H9 (cell line): ENCODE measurements at regions not wholly inside any gene's neighbourhood (a gene's known extent, or its start where the extent isn't known, plus 50 kb on each side); places are given as distances from the start of the nearest gene placed in this dataset.

Source experiments
- DNase-seq: peaks from one replicate; pipeline ENCODE4 v3.0.0-alpha.2; 2017
- H2AFZ ChIP-seq: one replicate; pipeline ENCODE4 v1.6.1; 2013; ENCODE audit warnings: mild to moderate bottlenecking, low read length, control low read depth, moderate library complexity
- H2AK5ac ChIP-seq: 2 replicates; pipeline ENCODE4 v1.6.1; 2013; ENCODE audit warnings: low read length, control low read depth, mixed read lengths; ENCODE audit not compliant: insufficient read length
- H2BK120ac ChIP-seq: one replicate; pipeline ENCODE4 v1.6.1; 2013; ENCODE audit warnings: low read depth, mild to moderate bottlenecking, low read length, control low read depth, inconsistent platforms; ENCODE audit not compliant: poor library complexity, severe bottlenecking
- H2BK12ac ChIP-seq: 2 replicates; pipeline ENCODE4 v1.6.1; 2013; ENCODE audit warnings: low read length, control low read depth, mixed read lengths, low read depth; ENCODE audit not compliant: insufficient read length
- H2BK15ac ChIP-seq: 2 replicates; pipeline ENCODE4 v1.6.1; 2013; ENCODE audit warnings: low read depth, low read length, control low read depth
- H2BK20ac ChIP-seq: one replicate; pipeline ENCODE4 v1.6.1; 2013; ENCODE audit warnings: low read depth, mild to moderate bottlenecking, low read length, control low read depth, inconsistent platforms; ENCODE audit not compliant: poor library complexity, severe bottlenecking
- H2BK5ac ChIP-seq: 2 replicates; pipeline ENCODE4 v1.6.1; 2013; ENCODE audit warnings: low read length, control low read depth, mixed read lengths; ENCODE audit not compliant: insufficient read length
- H3K14ac ChIP-seq: 2 replicates; pipeline ENCODE4 v1.6.1; 2013; ENCODE audit warnings: low read length, control low read depth; ENCODE audit not compliant: insufficient read depth
- H3K18ac ChIP-seq: 2 replicates; pipeline ENCODE4 v1.6.1; 2013; ENCODE audit warnings: low read depth, mild to moderate bottlenecking, mixed read lengths, low read length, control low read depth; ENCODE audit not compliant: insufficient read length
- H3K23ac ChIP-seq: 2 replicates; pipeline ENCODE4 v1.6.1; 2013; ENCODE audit warnings: low read length, control low read depth, mixed read lengths, low read depth; ENCODE audit not compliant: insufficient read length
- H3K23me2 ChIP-seq: 2 replicates; pipeline ENCODE4 v1.6.1; 2013; ENCODE audit warnings: low read depth, mild to moderate bottlenecking, mixed read lengths, low read length, control low read depth; ENCODE audit not compliant: insufficient read length, poor library complexity, severe bottlenecking
- H3K27ac ChIP-seq: 2 replicates; pipeline ENCODE4 v1.5.1; 2013; ENCODE audit warnings: low read length, control low read depth, mixed read lengths, low read depth; ENCODE audit not compliant: insufficient read length
- H3K27me3 ChIP-seq: 2 replicates; pipeline ENCODE4 v1.6.1; 2013; ENCODE audit warnings: low read length, control low read depth, inconsistent platforms; ENCODE audit not compliant: insufficient read depth
- H3K4ac ChIP-seq: 2 replicates; pipeline ENCODE4 v1.6.1; 2013; ENCODE audit warnings: low read depth, mild to moderate bottlenecking, control low read depth, inconsistent platforms, low read length, moderate library complexity
- H3K4me1 ChIP-seq: 2 replicates; pipeline ENCODE4 v1.6.1; 2013; ENCODE audit warnings: low read length, control low read depth, inconsistent platforms; ENCODE audit not compliant: insufficient read depth
- H3K4me2 ChIP-seq: 2 replicates; pipeline ENCODE4 v1.6.1; 2013; ENCODE audit warnings: low read length, control low read depth, mixed read lengths; ENCODE audit not compliant: insufficient read length, insufficient read depth
- H3K56ac ChIP-seq: 2 replicates; pipeline ENCODE4 v1.6.1; 2013; ENCODE audit warnings: low read depth, mild to moderate bottlenecking, mixed read lengths, low read length, control low read depth; ENCODE audit not compliant: insufficient read length
- H3K79me1 ChIP-seq: 2 replicates; pipeline ENCODE4 v1.6.1; 2013; ENCODE audit warnings: low read depth, mild to moderate bottlenecking, moderate library complexity, low read length, control low read depth, inconsistent platforms; ENCODE audit not compliant: insufficient read depth, poor library complexity, severe bottlenecking
- H3K79me2 ChIP-seq: 2 replicates; pipeline ENCODE4 v1.6.1; 2013; ENCODE audit warnings: low read length, control low read depth, inconsistent platforms; ENCODE audit not compliant: insufficient read depth
- H3K9ac ChIP-seq: 2 replicates; pipeline ENCODE4 v1.6.1; 2013; ENCODE audit warnings: low read length, control low read depth, mixed read lengths; ENCODE audit not compliant: insufficient read length; ENCODE audit errors: extremely low read depth
- H3K9me3 ChIP-seq: one replicate; pipeline ENCODE4 v1.6.1; 2013; ENCODE audit warnings: low read depth, low read length, inconsistent platforms; ENCODE audit not compliant: control insufficient read depth
- H3T11ph ChIP-seq: one replicate; pipeline ENCODE4 v1.6.1; 2013; ENCODE audit warnings: mild to moderate bottlenecking, low read length, control low read depth, inconsistent platforms
- H4K20me1 ChIP-seq: one replicate; pipeline ENCODE4 v1.6.1; 2013; ENCODE audit not compliant: control insufficient read depth, insufficient read length, insufficient read depth
- H4K5ac ChIP-seq: 2 replicates; pipeline ENCODE4 v1.6.1; 2013; ENCODE audit warnings: low read depth, mild to moderate bottlenecking, mixed read lengths, low read length, control low read depth; ENCODE audit not compliant: insufficient read length
- H4K8ac ChIP-seq: replicated peaks from 2 replicates; pipeline ENCODE4 v1.6.1; 2013; ENCODE audit warnings: low read length, control low read depth, mixed read lengths, low read depth; ENCODE audit not compliant: insufficient read length
- H4K91ac ChIP-seq: 2 replicates; pipeline ENCODE4 v1.6.1; 2013; ENCODE audit warnings: low read depth, mild to moderate bottlenecking, moderate library complexity, mixed read lengths, low read length, control low read depth; ENCODE audit not compliant: insufficient read length
- H3K27ac Mint-ChIP-seq, 3 experiments: 2 replicates in 2 of 3; 3 replicates in 1 of 3; pipeline ENCODE4 v1.8.0; 2020 to 2021; ENCODE audit warnings: mixed read lengths in 3 of 3, mild to moderate bottlenecking in 1 of 3, moderate library complexity in 1 of 3
- H3K27me3 Mint-ChIP-seq: 2 replicates; pipeline ENCODE4 v1.8.0; 2021; ENCODE audit warnings: low read depth, mild to moderate bottlenecking, moderate library complexity, mixed read lengths
- H3K36me3 Mint-ChIP-seq, 3 experiments: 2 replicates in 2 of 3; 3 replicates in 1 of 3; pipeline ENCODE4 v1.8.0; 2020 to 2021; ENCODE audit warnings: low read depth in 3 of 3, mixed read lengths in 3 of 3; ENCODE audit not compliant: insufficient read depth in 1 of 3
- H3K4me1 Mint-ChIP-seq, 2 experiments: 2 replicates each; pipeline ENCODE4 v1.8.0; 2020; ENCODE audit warnings: mixed read lengths in 2 of 2
- H3K4me3 Mint-ChIP-seq, 2 experiments: 2 replicates in 1 of 2; 3 replicates in 1 of 2; pipeline ENCODE4 v1.8.0; 2020 to 2021; ENCODE audit warnings: mild to moderate bottlenecking in 2 of 2, mixed read lengths in 2 of 2, moderate library complexity in 1 of 2
- H3K9me3 Mint-ChIP-seq, 2 experiments: 2 replicates in 1 of 2; 3 replicates in 1 of 2; pipeline ENCODE4 v1.8.0; 2020; ENCODE audit warnings: mild to moderate bottlenecking in 2 of 2, mixed read lengths in 2 of 2, moderate library complexity in 1 of 2
- WGBS: extraction: QIAGEN DNeasy Blood & Tissue Kit; methylation state at CpG from one replicate; pipeline ENCODE4 v1.1.7; 2013; ENCODE audit warnings: missing lambda C conversion rate, low lambda C conversion rate, mixed read lengths; ENCODE audit not compliant: insufficient read length; ENCODE audit errors: extremely low coverage; 5-methylcytosine and 5-hydroxymethylcytosine counted together
- TF ChIP-seq, protein P1 (sequence below): fragments of 200-600 bp; sonication (generic); conservative IDR thresholded peaks from 3 replicates; pipeline ENCODE4 v1.8.0; 2021; ENCODE audit warnings: antibody characterized with exemption, mild to moderate bottlenecking

DNA sequence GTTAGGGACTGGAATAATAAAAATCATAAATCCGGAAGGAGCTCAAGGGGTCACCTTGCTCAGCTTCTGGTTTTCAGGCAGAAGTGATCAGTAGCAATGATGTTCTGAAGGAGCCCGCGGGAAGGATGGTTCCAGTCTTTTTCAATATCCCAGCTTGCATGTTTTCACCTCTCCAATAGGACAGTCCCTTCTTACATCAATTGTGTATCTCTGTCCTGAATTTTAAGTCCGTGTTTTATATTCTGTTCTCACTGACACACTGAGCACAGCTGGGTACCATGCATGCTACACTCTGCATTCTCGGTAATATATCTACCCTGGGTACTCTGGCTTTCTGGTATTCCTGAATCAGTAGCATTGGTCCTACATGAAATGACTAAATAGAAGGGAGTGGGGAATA, 55.2 kb upstream of the SLC35B4 start:
- Histone ChIP-seq H3K79me2 (no peaks in the 10 kb centered on the region), H2BK120ac (no peak overlapping the region), H3K4ac (no peak overlapping the region), H3K4me2 (no peak overlapping the region), H2AFZ (no peak overlapping the region), H2AK5ac (no peak overlapping the region), H2BK5ac (no peak overlapping the region), H3K9me3 (no peaks in the 10 kb centered on the region), H2BK12ac (no peak overlapping the region), H3T11ph (no peak overlapping the region), H3K27ac (no peak overlapping the region), H2BK20ac (no peak overlapping the region), H3K23ac (no peak overlapping the region), H3K56ac (no peak overlapping the region), H2BK15ac (no peak overlapping the region), H4K5ac (no peak overlapping the region), H3K9ac (no peak overlapping the region), H4K91ac (no peak overlapping the region), H3K18ac (no peak overlapping the region), H3K14ac (no peak overlapping the region), H3K23me2 (no peaks in the 10 kb centered on the region), H4K8ac (no peak overlapping the region), H4K20me1 (no peaks in the 10 kb centered on the region), H3K79me1 (no peaks in the 10 kb centered on the region), H3K4me1 (no peaks in the 10 kb centered on the region), H3K27me3 (no peaks in the 10 kb centered on the region)
- WGBS: no CpG with 5 or more reads among the region's 5 CpGs
- Mint-ChIP-seq H3K4me3 (no peak overlapping the region), H3K4me1 (no peaks in the 10 kb centered on the region; a peak in 1 of 4 replicates), H3K27me3 (peaks cover 23% of the 10 kb centered on the region), H3K27ac (no peak overlapping the region; a peak in 1 of 7 replicates), H3K9me3 (peaks cover 0 to 6% of the 10 kb centered on the region in 2 experiments; a peak in 1 of 5 replicates), H3K36me3 (no peaks in the 10 kb centered on the region; a peak in 1 of 7 replicates)
- TF ChIP-seq, protein P1, sequence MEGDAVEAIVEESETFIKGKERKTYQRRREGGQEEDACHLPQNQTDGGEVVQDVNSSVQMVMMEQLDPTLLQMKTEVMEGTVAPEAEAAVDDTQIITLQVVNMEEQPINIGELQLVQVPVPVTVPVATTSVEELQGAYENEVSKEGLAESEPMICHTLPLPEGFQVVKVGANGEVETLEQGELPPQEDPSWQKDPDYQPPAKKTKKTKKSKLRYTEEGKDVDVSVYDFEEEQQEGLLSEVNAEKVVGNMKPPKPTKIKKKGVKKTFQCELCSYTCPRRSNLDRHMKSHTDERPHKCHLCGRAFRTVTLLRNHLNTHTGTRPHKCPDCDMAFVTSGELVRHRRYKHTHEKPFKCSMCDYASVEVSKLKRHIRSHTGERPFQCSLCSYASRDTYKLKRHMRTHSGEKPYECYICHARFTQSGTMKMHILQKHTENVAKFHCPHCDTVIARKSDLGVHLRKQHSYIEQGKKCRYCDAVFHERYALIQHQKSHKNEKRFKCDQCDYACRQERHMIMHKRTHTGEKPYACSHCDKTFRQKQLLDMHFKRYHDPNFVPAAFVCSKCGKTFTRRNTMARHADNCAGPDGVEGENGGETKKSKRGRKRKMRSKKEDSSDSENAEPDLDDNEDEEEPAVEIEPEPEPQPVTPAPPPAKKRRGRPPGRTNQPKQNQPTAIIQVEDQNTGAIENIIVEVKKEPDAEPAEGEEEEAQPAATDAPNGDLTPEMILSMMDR: no peak
- DNase-seq: no peak
